HCEC 1CT (cell line): ENCODE measurements at regions not wholly inside any gene's neighbourhood (a gene's known extent, or its start where the extent isn't known, plus 50 kb on each side); places are given as distances from the start of the nearest gene placed in this dataset.
"Not testable (repeated sequence)": the region's sequence is repeated elsewhere in the genome, so short reads cannot be mapped to it uniquely, and the experiment has no call there.

Source experiments
- DNase-seq: peaks from one replicate; pipeline ENCODE4 v3.0.0-alpha.2; 2017

DNA sequence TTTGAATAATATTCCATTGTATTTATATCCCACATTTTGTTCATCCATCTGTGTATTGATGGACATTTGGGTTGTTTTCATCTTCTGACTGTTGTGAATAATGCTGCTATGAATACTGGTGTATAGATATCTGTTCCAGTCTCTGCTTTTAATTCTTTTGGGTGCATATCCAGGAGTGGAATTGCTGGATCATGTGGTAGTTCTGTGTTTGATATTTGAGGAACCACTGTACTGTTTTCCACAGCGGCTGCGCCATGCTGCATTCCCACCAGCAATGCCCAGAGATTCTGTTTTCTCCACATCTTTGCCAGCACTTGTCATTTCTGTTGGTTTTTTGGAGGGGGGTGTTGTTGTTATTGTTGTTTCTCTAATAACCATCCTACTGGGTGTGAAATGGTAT lies 131.6 kb upstream of the KIF26B start:
- no peak for DNase-seq

DNA sequence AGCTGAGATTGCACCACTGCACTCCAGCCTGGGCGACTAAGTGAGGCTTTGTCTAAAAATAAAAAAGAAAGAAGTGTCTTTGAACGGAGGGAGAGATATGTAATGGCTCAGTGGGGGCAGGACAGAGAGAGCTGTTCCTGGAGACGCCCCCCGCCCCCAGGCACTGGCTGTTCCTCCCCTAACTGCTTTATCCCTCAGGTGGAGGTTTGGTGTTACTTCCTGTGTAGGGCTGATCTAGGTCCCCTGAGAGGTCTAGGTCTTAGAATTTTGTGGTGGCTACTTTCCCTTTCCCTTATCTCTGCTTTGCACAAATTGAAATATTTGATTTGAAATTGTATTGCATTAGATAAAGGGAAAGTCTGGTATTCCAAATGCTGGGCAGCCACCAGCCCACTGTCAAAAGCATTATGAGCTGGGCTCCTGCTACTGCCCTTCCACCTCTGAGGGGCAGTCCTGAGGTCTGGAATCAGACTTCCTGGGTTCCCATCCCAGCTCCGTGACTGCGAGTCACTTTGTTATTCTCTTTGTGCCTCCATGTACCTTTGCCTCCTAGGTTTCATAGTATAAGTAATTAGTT lies 134.8 kb upstream of the KIF26B start:
- no peak for DNase-seq

DNA sequence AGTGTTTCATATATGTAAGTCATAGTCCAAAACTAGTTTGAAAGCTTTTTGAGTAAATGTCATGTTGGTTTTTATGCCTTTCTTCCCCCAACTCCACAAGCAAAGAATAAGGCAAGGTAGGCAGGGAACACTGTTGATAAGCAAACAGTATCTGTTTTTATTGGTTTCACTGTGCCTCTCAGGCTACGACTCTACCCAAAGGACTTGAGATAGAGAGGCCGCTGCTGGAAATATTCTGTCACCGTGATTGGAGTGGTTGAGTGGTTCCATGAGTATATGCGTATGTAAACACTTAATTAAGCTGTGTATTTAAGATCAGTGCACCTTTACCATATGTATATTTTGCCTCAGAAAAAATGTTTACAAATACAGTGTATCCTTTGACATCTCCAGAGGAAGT lies 138.1 kb upstream of the KIF26B start:
- DNase-seq: no peak

DNA sequence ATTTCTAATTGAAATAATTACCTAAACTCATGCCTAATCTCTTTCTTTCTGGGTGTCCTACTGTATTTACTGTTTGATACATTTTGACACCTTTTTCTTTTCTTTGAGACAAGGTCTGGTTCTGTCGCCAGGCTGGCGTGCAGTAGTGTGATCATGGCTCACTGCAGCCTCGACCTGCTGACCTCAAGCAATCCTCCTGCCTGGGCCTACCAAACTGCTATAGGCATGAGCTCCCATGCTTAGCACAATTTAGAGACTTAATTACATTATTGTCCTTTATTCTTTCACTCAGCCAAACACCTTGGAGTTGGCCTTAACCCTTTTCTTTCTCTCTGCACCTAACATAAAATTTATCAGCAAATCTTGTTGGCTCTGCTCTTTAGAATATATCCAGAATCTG lies 139.8 kb upstream of the KIF26B start:
- no peak for DNase-seq

DNA sequence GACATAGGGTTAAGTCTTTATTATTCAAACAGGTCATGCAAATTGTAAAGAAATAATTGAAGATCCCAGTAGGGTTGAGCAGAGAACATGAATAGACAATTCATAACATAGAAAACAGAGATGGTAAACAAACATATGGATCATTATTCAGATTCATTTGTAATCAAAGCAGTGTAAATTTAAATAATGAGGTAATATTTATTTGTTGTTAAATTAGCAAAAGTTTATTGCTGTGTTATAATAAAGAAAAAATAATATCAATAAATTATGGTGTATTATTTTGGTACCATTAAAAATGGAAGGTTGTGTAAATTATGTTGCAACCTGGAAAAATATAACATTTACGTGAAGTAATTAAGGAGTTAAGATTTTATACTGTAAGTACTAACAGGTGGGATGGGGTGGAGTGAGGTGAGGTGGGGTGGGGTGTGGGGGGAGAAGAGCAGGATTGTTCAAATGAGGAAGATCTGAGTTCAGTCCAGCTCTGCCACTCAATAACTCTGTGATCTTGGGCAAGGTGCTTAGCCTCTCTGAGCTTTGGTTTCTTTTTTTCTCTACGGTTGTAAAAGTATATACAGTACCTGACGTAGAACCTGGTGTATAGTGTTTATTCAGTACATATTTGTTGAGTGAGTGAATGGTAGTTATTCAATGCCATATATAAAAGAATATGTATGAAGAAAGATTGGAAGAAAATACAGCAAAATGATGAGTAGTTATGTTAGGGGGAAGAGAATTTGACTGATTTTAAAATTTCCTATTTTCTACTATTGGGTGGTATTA lies 140.3 kb upstream of the KIF26B start:
- DNase-seq: no peak

DNA sequence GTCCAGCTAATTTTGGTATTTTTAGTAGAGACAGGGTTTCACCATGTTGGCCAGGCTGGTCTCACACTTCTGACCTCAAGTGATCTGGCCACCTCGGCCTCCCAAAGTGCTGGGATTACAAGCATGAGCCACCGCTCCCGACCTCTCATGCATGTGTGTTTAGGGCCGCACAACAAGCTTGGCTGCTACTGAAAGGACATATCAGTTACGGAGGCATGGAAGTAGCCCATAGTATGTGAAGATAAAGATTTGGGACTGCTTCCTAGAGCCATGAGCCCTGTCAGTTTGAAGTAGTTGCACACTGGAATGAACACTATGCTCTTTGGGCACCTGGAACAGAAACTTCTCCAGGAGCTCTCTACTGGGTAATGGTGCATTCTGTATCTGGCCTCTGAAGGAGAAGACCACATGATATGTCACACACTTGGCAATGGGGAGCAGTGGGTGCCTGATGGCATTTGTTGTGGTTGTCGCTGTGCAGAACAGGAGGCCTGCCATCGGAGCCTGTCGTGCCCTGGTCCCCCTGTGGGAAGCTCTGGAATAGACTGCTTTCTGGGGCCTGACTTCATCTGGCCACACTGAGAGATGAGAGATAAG lies 144.7 kb upstream of the KIF26B start:
- DNase-seq: no peak

DNA sequence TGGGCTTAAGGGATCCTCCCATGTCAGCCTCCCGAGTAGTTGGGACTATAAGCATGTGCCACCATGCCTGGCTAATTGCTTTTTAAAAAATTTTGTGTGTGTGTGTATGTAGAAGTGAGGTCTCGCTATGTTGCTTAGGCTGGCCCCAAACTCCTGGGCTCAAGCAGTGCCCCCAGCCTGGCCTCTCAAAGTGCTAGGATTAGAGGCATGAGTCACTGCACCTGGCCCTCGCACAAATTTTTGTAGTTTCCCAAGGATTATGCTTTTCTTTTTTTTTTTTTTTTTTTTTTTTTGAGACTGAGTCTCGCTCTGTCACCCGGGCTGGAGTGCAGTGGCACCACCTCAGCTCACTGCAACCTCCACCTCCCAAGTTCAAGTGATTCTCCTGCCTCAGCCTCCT lies 144.4 kb upstream of the HNRNPU start:
- DNase-seq: peak; percentile 25

DNA sequence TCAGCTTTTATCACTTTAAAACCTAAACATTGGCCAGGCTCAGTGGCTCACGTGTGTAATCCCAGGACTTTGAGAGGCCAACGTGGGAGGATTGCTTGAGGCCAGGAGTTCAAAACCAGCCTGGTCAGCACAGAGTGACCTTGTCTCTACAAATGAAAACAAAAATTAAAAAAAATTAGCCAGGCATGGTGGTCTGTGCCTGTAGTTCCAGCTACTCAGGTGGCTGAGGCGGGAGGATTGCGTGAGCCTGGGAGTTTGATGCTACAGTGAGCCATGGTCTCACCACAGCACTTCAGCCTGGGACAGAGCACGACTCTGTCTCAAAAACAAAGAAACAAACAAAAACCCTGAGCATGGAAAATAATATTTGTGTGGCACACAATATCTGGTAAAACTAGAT lies 143.5 kb upstream of the HNRNPU start:
- DNase-seq: no peak

DNA sequence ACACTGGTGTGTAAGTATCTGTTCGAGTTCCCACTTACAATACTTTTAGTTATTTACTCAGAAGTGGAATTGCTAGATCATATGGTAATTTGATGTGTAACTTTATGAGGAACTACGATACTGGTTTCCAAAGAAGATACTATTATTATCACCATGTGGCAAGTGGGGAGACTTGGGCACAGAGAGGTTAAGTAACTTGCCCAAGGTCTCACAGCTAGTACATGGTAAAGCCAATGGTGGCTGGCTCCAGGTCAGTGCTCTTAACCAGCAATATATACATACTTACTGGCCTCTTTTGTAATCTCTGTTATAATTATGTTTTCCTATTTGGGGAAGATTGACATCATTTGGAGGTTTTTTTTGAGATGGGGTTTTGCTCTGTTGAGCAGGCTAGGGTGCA lies 138.9 kb upstream of the HNRNPU start:
- DNase-seq: no peak

DNA sequence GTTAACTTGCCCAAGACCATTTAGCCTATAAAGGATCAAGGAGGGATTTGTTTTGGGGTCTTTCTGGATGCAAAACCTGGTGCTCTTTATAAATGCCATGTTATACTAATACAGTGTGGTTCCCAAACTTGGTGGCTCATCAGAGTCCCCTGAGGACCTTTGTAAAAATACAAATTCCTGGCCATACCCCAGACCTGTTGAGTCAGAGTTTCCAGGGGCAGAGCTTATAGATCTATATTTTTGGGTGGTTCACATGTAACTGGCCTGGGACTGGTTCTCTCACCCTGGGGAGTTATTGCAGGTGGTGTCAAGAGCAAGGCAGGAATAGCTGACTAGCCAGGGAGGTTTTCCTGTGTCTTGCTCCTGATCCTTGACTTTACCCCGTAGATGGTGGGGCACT lies 136.9 kb upstream of the HNRNPU start:
- DNase-seq: no peak

DNA sequence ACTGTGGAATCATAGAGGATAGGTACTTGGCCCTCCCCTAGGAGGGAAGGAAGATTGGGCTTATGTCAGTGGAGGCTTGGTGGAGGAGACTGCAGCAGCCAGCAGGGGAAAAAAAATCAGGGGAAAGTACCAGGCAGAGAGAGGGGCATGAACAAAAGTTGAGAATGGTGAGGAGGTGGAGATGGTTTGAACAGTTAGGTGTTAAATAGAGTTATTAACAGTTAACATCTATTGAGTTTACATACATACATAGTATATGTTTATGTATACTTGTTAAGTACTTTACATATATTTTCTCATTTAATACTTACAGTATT lies 136.5 kb upstream of the HNRNPU start:
- DNase-seq: no peak

DNA sequence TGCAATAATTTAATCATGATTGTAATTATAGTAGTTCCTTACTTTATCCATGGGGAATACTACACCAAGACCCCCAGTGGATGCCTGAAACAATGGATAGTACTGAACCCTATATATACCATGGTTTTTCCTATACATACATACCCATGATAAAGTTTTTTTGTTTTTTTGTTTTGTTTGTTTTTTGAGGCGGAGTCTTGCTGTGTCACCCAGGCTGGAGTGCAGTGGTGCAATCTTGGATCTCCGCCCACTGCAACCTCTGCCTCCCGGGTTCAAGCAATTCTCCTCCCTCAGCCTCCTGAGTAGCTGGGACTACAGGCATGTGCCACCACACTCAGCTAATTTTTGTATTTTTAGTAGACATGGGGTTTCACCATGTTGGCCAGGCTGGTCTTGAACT lies 135.3 kb upstream of the HNRNPU start:
- not testable (repeated sequence) for DNase-seq

DNA sequence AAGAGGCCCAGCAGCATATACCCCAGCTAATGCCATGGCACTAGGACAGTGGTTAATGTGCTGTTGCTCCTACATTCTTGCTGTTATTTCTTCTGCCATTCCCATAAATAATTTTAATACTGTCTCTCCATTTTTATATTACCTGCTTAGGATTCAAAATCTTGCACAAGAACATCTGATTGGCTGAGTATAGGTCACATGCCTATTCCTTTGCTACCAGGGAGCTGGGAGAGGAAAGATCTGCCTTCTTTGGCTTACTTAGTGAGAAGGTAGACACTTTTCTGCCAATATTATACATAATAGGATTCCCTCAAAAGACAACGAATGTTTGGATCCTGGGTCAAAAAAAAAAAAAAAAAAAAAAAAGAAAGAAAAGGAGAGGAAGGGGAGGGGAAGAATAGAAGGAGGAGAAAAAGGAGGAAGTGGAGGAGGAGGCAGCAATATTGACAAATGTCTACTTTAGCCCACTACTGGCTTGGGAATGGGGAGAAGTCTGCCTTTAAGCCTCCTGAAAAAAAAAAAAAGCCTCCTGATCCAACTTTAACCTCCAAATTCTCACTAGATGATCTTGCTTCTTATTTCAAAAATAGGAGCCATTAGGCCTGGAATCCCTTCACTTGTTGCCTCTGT lies 134.5 kb upstream of the HNRNPU start:
- no peak for DNase-seq

DNA sequence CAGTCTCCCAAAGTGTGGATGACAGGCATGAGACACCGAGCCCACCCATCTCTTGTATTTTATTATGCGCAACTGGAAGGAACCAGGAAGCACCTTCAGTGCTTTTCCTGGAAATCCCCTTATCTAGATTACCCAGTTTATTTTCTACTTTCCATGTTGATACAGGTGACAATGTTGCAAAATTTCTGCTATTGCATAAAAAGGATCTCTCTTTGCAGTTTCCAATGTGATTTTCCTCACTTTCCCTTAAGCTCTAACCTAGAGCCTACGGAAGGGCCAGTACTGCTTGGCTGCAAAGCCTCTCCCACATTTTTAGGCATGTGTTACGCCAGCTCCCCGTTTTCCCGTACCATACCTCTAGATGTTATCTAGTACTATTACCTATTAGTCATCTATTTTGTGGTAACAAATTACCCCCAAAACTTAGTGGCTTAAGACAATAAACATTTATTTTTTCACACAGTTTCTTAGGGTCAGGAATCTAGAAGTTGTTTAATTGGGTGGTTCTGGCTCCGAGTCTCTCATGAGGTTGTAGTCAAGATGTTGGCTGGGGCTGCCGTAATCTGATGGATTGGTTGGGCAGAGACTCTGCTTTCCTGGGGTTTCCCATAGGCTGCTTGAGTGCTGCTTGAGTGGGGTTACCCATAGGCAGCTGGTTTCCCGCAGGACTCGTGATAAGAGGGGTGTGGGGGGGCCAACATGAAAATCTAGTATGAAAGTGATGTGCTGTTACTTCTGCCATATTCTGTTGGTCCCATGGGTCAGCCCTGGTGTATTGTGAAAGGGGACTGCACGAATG lies 131.5 kb upstream of the HNRNPU start:
- DNase-seq: no peak

DNA sequence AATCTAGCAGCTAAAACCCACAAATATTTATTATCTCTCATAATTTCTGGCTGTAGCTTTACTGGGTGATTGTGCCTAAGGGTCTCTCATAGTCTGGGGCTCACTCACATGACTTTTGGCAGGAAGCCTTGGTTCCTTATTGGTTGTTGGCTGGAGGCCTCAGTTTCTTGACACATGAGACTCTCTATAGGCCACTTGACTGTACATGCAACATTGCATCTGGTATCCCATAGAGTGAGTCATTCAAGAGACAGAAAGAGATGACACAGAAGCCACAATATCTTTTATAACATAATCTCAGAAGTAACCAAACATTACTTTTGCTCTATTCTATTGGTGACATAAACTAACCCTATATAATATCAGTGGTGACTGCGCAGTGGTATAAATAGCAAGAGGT lies 128.5 kb upstream of the HNRNPU start:
- no peak for DNase-seq

DNA sequence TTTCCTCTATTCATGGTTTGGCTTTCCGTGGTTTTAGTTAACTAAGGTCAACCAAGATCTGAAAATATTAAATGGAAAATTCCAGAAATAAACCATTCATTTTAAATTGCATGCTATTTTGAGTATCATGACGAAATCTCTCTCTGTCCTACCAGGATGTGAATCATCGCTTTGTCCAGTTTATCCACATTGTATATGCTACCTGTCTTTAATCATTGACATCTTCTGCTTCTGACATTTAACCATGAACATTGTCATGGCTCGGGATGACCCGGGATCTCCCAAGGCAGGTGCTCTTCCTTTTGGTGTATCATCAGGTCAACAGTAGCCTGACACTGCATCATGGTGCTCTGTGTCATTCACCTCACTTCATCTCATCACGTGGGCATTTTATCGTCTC lies 125.5 kb upstream of the HNRNPU start:
- DNase-seq: peak; percentile 57

DNA sequence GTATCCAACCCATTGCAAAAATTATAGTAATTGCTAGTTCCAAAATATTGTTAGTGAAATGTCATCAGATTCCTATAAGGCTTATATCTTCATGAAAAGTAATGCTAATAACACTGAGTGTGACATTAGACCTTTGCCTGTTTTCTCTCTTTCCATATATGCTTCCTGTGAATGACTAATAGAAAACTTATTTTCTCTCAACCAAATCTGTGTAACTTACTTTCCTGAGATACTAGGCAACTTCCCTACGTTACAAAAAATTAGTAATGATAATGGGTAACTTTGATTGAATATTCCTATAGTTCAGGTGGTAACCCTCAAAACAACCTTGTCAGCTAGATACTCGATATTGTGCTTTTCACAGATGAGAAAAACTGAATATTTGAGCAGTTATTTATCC lies 124.2 kb upstream of the HNRNPU start:
- DNase-seq: peak; percentile 20

DNA sequence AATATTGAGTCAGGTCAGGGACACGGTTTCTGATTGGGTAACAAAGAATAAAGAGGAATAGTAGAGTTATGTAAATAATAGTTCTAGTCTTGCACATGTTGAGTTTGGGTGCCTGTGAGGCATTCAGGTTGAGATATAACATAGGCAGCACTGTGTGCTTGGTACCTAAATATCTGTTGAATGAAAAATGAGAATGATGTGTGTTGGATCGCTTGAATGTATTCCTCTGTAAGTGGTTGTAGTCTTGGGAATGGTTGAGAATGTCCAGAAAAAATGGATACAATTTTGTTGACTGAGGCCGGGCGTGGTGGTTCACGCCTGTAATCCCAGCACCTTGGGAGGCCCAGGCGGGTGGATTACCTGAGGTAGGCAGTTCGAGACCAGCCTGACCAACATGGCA lies 116.3 kb upstream of the HNRNPU start:
- no peak for DNase-seq

DNA sequence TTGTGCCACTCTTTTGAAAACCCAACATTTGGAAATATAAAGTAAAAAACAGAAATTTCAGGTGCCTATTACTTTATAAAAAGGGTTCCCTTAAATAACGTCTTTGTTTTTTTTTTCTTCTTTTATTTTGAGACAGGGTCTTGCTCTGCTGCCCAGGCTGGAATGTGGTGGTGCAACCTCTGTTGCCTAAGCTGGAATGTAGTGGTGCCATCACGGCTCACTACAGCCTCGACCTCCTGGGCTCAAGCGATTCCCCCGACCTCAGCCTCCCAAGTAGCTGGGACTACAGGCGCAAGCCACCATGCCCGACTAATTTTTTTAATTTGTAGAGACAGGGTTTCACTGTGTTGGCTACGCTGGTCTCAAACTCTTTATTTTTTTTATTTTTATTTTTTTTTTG lies 110.2 kb upstream of the HNRNPU start:
- no peak for DNase-seq

DNA sequence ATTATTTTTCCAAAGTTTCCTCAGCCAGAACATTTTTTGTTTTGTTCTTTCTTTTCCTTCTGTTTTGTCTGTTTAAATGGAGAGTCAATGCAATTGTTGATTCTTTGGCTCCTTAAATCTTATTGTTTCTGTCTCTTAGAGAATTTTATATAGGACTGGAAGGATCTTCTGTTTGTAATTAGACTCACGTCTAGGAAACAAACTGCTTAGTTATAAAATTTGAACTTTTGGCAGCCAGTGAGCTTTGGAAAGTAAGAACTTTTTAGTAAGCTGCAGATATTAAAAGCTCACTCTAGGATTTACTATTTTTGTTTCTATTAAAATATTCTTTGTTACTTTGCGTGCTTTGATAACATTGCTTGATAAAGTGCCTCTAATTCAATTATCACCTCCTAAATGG lies 109.8 kb upstream of the HNRNPU start:
- no peak for DNase-seq

DNA sequence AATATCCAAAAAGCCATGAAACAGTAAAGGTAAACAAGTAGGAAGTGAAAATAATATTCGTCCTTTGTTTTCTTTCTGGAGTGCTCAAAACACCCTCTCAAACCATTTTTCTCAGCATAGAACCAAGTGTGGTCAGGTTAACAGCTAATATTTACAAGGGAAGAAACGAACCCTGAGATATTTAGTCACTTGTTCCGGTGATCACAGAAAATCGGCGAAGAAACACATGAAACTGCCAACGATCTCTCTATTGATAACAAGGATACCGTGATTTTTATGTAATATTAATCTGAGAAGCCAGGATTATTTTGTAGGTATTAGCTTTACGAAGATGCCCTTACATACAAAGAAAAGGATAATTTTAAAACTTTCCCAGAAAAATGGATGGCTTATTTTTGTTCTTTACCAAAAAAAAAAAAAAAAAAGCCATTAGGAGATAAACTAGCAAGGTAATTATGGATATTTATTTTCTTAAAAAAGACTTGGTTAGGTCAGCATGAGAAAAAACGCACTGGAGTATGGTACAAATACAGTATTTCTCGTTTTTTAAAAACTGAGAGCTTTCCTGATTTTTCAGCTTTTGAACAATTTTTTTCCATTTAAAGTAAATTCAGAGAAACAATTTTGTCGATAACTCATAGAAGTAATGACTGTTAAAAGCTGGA lies 107.3 kb upstream of the HNRNPU start:
- peak; percentile 32 for DNase-seq

DNA sequence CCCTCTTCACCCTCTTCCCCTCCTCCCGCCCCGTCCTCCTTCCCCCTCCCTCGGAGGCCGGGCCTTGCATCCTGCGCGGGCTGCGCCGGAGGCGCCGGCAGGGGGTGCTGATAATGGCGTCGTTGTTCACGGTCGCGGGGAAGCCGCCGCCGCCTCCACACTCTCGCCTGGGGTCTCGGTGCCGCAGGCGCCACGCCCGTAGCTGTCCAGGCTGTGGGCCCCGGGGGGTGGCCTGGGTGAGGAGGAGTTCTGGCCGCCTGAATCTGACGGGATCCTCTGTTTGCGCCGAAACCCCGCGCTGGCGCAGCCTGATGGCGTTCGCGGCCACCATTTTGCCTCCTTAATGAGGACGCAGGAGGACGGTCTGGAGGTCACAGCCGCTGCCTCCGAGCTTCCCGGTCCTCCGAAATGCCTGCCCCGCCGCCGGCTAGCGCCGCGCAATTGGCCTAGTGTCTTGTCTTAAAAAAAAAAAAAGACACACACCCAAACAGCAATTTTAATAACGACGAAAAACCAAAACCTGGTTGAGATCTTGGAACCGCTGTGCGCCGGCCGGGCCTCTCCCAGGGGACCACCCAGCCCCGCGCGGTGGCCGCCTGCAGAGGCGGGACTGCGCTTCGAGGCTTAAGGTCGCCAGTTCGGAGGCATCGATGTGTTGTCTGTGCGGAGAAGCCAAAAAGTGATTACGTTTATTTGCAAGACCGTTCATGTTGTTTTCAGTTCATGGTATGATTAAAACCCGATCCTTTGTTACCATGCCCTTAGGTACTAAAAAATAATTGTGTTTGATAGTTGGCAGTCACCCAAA lies 106.6 kb upstream of the HNRNPU start:
- DNase-seq: peak; percentile 91
